ENCODE measurements at regions not wholly inside any gene's neighbourhood (a gene's known extent, or its start where the extent isn't known, plus 50 kb on each side); places are given as distances from the start of the nearest gene placed in this dataset.

- no peak overlapping the region for H3K4me3 ChIP-seq
- H3K4me1 ChIP-seq = no peaks in the 10 kb centered on the region
- intact Hi-C loops (cut with DNase I; ENCODE audit: low total_unique reads) = no loop called here
- H3K27me3 ChIP-seq = no peaks in the 10 kb centered on the region
- no peak overlapping the region for H3K27ac ChIP-seq
- no peaks in the 10 kb centered on the region for H3K9me3 ChIP-seq
- DNase-seq (ENCODE audit: low spot score in 2 of 2) = no peak
- H3K36me3 ChIP-seq = no peaks in the 10 kb centered on the region
- TF ChIP-seq POLR2A (IDR thresholded peaks at IDR 0.05) = no peak
- TF ChIP-seq, protein P1, sequence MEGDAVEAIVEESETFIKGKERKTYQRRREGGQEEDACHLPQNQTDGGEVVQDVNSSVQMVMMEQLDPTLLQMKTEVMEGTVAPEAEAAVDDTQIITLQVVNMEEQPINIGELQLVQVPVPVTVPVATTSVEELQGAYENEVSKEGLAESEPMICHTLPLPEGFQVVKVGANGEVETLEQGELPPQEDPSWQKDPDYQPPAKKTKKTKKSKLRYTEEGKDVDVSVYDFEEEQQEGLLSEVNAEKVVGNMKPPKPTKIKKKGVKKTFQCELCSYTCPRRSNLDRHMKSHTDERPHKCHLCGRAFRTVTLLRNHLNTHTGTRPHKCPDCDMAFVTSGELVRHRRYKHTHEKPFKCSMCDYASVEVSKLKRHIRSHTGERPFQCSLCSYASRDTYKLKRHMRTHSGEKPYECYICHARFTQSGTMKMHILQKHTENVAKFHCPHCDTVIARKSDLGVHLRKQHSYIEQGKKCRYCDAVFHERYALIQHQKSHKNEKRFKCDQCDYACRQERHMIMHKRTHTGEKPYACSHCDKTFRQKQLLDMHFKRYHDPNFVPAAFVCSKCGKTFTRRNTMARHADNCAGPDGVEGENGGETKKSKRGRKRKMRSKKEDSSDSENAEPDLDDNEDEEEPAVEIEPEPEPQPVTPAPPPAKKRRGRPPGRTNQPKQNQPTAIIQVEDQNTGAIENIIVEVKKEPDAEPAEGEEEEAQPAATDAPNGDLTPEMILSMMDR (IDR thresholded peaks at IDR 0.05) = no peak
- no peak for TF ChIP-seq POLR2AphosphoS5 (IDR thresholded peaks at IDR 0.05)
Measured at GRCh38 chr2:365367-366275, 77.7 kb upstream of the ALKAL2 start.

DNA sequence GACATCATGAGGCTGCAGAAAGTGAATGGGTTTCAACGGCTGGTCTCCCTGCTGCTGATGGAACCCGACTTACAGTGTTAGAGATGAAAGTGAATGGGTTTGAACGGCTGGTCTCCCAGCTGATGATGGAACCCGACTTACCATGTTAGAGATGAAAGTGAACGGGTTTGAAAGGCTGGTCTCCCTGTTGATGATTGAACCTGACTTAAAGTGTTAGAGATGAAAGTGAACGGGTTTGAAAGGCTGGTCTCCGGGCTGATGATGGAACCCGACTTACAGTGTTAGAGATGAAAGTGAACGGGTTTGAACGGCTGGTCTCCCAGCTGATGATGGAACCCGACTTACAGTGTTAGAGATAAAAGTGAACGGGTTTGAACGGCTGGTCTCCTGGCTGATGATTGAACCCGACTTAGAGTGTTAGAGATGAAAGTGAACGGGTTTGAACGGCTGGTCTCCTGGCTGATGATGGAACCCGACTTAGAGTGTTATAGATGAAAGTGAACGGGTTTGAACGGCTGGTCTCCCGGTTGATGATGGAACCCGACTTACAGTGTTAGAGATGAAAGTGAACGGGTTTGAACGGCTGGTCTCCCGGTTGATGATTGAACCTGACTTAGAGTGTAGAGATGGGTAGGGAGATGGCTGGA is 76.1 kb upstream of the ALKAL2 start:
- Histone ChIP-seq H3K9me3 (no peaks in the 10 kb centered on the region), H3K27me3 (no peaks in the 10 kb centered on the region), H3K36me3 (no peaks in the 10 kb centered on the region), H3K27ac (no peak overlapping the region), H3K4me3 (no peak overlapping the region), H3K4me1 (no peaks in the 10 kb centered on the region)
- intact Hi-C loops (cut with DNase I; ENCODE audit: low total_unique reads) = no loop called here
- TF ChIP-seq POLR2A (IDR thresholded peaks at IDR 0.05) = no peak
- no peak for TF ChIP-seq POLR2AphosphoS5 (IDR thresholded peaks at IDR 0.05)
- TF ChIP-seq, protein P1 (IDR thresholded peaks at IDR 0.05) = no peak
- no peak for DNase-seq (ENCODE audit: low spot score in 2 of 2)

- TF ChIP-seq POLR2A (IDR thresholded peaks at IDR 0.05) (no peak), POLR2AphosphoS5 (IDR thresholded peaks at IDR 0.05) (no peak)
- TF ChIP-seq, protein P1 (IDR thresholded peaks at IDR 0.05) = no peak
- Histone ChIP-seq H3K27ac (no peak overlapping the region), H3K36me3 (no peaks in the 10 kb centered on the region), H3K4me1 (no peaks in the 10 kb centered on the region), H3K9me3 (no peaks in the 10 kb centered on the region), H3K4me3 (no peak overlapping the region), H3K27me3 (no peaks in the 10 kb centered on the region)
- intact Hi-C loops (cut with DNase I; ENCODE audit: low total_unique reads) = no loop called here
- DNase-seq (ENCODE audit: low spot score in 2 of 2) = no peak
Measured at GRCh38 chr2:362924-363323, 75.0 kb upstream of the ALKAL2 start.

- intact Hi-C loops (cut with DNase I; ENCODE audit: low total_unique reads) = no loop called here
- H3K36me3 ChIP-seq = no peaks in the 10 kb centered on the region
- no peak overlapping the region for H3K4me3 ChIP-seq
- H3K27ac ChIP-seq = no peak overlapping the region
- H3K4me1 ChIP-seq = no peaks in the 10 kb centered on the region
- no peaks in the 10 kb centered on the region for H3K9me3 ChIP-seq
- TF ChIP-seq POLR2A (IDR thresholded peaks at IDR 0.05) (no peak), POLR2AphosphoS5 (IDR thresholded peaks at IDR 0.05) (no peak)
- TF ChIP-seq, protein P1 (IDR thresholded peaks at IDR 0.05) = no peak
- DNase-seq (ENCODE audit: low spot score in 2 of 2) = no peak
- H3K27me3 ChIP-seq = no peaks in the 10 kb centered on the region
Measured at GRCh38 chr2:360124-360523, 72.2 kb upstream of the ALKAL2 start.

GRCh38 chr2:359047-359446 is 71.2 kb upstream of the ALKAL2 start:
- H3K27me3 ChIP-seq = no peaks in the 10 kb centered on the region
- DNase-seq (ENCODE audit: low spot score in 2 of 2) = no peak
- no peak overlapping the region for H3K4me3 ChIP-seq
- no peaks in the 10 kb centered on the region for H3K9me3 ChIP-seq
- no peaks in the 10 kb centered on the region for H3K4me1 ChIP-seq
- intact Hi-C loops (cut with DNase I; ENCODE audit: low total_unique reads) = no loop called here
- no peak overlapping the region for H3K27ac ChIP-seq
- H3K36me3 ChIP-seq = no peaks in the 10 kb centered on the region
- TF ChIP-seq POLR2A (IDR thresholded peaks at IDR 0.05) = no peak
- TF ChIP-seq, protein P1 (IDR thresholded peaks at IDR 0.05) = no peak
- no peak for TF ChIP-seq POLR2AphosphoS5 (IDR thresholded peaks at IDR 0.05)
